Caco-2 (cell line): ENCODE measurements at regions not wholly inside any gene's neighbourhood (a gene's known extent, or its start where the extent isn't known, plus 50 kb on each side); places are given as distances from the start of the nearest gene placed in this dataset.

Experiments
- BruUV-seq: library from RNA; stranded (reverse); fragments of 400-500 nt; replicated peaks from 2 replicates; lab custom pipeline; 2021; lab: Mats Ljungman, UMichigan
- CTCF ChIA-PET: fragments of 300-600 bp; sonication (Branson Sonifier 250); formaldehyde crosslinking; loops from one replicate; lab custom pipeline; 2022; ENCODE audit warnings: antibody characterized with exemption; lab: Charles Lee
- POLR2A ChIA-PET: fragments of 300-600 bp; sonication (Branson Sonifier 250); formaldehyde crosslinking; loops from one replicate; lab custom pipeline; 2022; ENCODE audit warnings: antibody characterized with exemption; lab: Charles Lee
- DNase-seq, 2 experiments: peaks; one replicate each; pipeline versions ENCODE4 v3.0.0 to v3.0.0-alpha.2; 2020 to 2022
- H3K27me3 ChIP-seq: replicated peaks from 2 replicates; pipeline ENCODE4 v1.6.0; 2011; ENCODE audit warnings: low read length; ENCODE audit not compliant: control insufficient read depth, insufficient read depth
- H3K36me3 ChIP-seq: 2 replicates; pipeline ENCODE4 v1.5.1; 2011; ENCODE audit warnings: low read length; ENCODE audit not compliant: control insufficient read depth, insufficient read depth
- H3K4me1 ChIP-seq: fragments of 250-450 bp; sonication (Bioruptor Pico); 2 replicates; pipeline ENCODE4 v1.5.1; 2020; ENCODE audit warnings: mild to moderate bottlenecking
- H3K4me3 ChIP-seq: 2 replicates; pipeline ENCODE4 v1.5.1; 2011; ENCODE audit warnings: low read depth, mild to moderate bottlenecking, control low read depth, low read length
- H3K9me3 ChIP-seq: fragments of 250-450 bp; sonication (Bioruptor Pico); 2 replicates; pipeline ENCODE4 v1.5.1; 2020; ENCODE audit warnings: mild to moderate bottlenecking, moderate library complexity
- H3K27ac Mint-ChIP-seq: one replicate; pipeline ENCODE4 v1.8.0; 2022; ENCODE audit warnings: mixed read lengths; ENCODE audit not compliant: unreplicated experiment
- H3K27me3 Mint-ChIP-seq: one replicate; pipeline ENCODE4 v1.8.0; 2022; ENCODE audit warnings: mixed read lengths; ENCODE audit not compliant: insufficient read depth, unreplicated experiment
- H3K36me3 Mint-ChIP-seq: one replicate; pipeline ENCODE4 v1.8.0; 2022; ENCODE audit warnings: mild to moderate bottlenecking, mixed read lengths; ENCODE audit not compliant: insufficient read depth, unreplicated experiment
- H3K4me1 Mint-ChIP-seq: one replicate; pipeline ENCODE4 v1.8.0; 2022; ENCODE audit warnings: low read depth, mixed read lengths; ENCODE audit not compliant: unreplicated experiment
- H3K4me3 Mint-ChIP-seq: one replicate; pipeline ENCODE4 v1.8.0; 2022; ENCODE audit warnings: mild to moderate bottlenecking, moderate library complexity, mixed read lengths; ENCODE audit not compliant: unreplicated experiment
- H3K9me3 Mint-ChIP-seq: one replicate; pipeline ENCODE4 v1.8.0; 2022; ENCODE audit warnings: mixed read lengths; ENCODE audit not compliant: unreplicated experiment
- CTCF ChIP-seq, 2 experiments: fragments of 200-600 bp in 1 of 2; IDR thresholded peaks; 1 replicate in 1 of 2; 2 replicates in 1 of 2; pipeline versions ENCODE4 v1.5.1 to v1.8.0; 2011 to 2022; ENCODE audit warnings: antibody characterized with exemption in 1 of 2, control low read depth in 1 of 2, inconsistent platforms in 1 of 2, low read depth in 1 of 2, low read length in 1 of 2, mild to moderate bottlenecking in 1 of 2, moderate library complexity in 1 of 2; ENCODE audit not compliant: insufficient read depth in 1 of 2, severe bottlenecking in 1 of 2, unreplicated experiment in 1 of 2
- intact Hi-C: fragments of 100-400 bp; cut with micrococcal nuclease; formaldehyde crosslinking; loops from one replicate; pipeline ENCODE4 v1.10.0; 2022; ENCODE audit not compliant: unreplicated experiment

- ChIA-PET CTCF (no interaction called here), POLR2A (no interaction called here)
- no peak for TF ChIP-seq CTCF (IDR thresholded peaks at IDR 0.05; ENCODE audit: insufficient read depth in 1 of 2, low read depth in 1 of 2, low read length in 1 of 2, severe bottlenecking in 1 of 2, unreplicated experiment in 1 of 2)
- Histone ChIP-seq H3K4me3 (no peak overlapping the region), H3K9me3 (no peaks in the 10 kb centered on the region), H3K27me3 (no peaks in the 10 kb centered on the region), H3K36me3 (no peaks in the 10 kb centered on the region), H3K4me1 (no peaks in the 10 kb centered on the region)
- no TSS peak for BruUV-seq
- no peak for DNase-seq
- Mint-ChIP-seq H3K36me3 (no peaks in the 10 kb centered on the region), H3K27me3 (peaks cover 3% of the 10 kb centered on the region), H3K4me3 (no peak overlapping the region), H3K9me3 (no peaks in the 10 kb centered on the region), H3K27ac (no peak overlapping the region), H3K4me1 (no peaks in the 10 kb centered on the region)
- intact Hi-C loops, result no loop called here
These were observed 137.8 kb upstream of the CNTN3 start for GRCh38 chr3:74752290-74752689.

GRCh38 chr3:74751775-74752174, 137.3 kb upstream of the CNTN3 start:
- no peak for TF ChIP-seq CTCF (IDR thresholded peaks at IDR 0.05; ENCODE audit: insufficient read depth in 1 of 2, low read depth in 1 of 2, low read length in 1 of 2, severe bottlenecking in 1 of 2, unreplicated experiment in 1 of 2)
- Histone ChIP-seq H3K36me3 (no peaks in the 10 kb centered on the region), H3K9me3 (no peaks in the 10 kb centered on the region), H3K4me1 (no peaks in the 10 kb centered on the region), H3K4me3 (no peak overlapping the region), H3K27me3 (no peaks in the 10 kb centered on the region)
- Mint-ChIP-seq H3K4me1 (no peaks in the 10 kb centered on the region), H3K27me3 (peaks cover 5% of the 10 kb centered on the region), H3K4me3 (no peak overlapping the region), H3K9me3 (no peaks in the 10 kb centered on the region), H3K27ac (no peak overlapping the region), H3K36me3 (no peaks in the 10 kb centered on the region)
- POLR2A ChIA-PET, result no interaction called here
- no TSS peak for BruUV-seq
- CTCF ChIA-PET, result no interaction called here
- intact Hi-C loops, result no loop called here
- DNase-seq, result no peak

GRCh38 chr3:74750901-74751300, 136.4 kb upstream of the CNTN3 start:
- Mint-ChIP-seq H3K4me3 (no peak overlapping the region), H3K9me3 (no peaks in the 10 kb centered on the region), H3K4me1 (no peaks in the 10 kb centered on the region), H3K27me3 (peaks cover 10% of the 10 kb centered on the region), H3K27ac (no peak overlapping the region), H3K36me3 (no peaks in the 10 kb centered on the region)
- DNase-seq, result no peak
- no peaks in the 10 kb centered on the region for H3K9me3 ChIP-seq
- H3K4me3 ChIP-seq, result no peak overlapping the region
- no TSS peak for BruUV-seq
- no peaks in the 10 kb centered on the region for H3K27me3 ChIP-seq
- ChIA-PET CTCF (no interaction called here), POLR2A (no interaction called here)
- H3K36me3 ChIP-seq, result no peaks in the 10 kb centered on the region
- H3K4me1 ChIP-seq, result no peaks in the 10 kb centered on the region
- no peak for TF ChIP-seq CTCF (IDR thresholded peaks at IDR 0.05; ENCODE audit: insufficient read depth in 1 of 2, low read depth in 1 of 2, low read length in 1 of 2, severe bottlenecking in 1 of 2, unreplicated experiment in 1 of 2)
- intact Hi-C loops, result no loop called here
